SK-N-MC (cell line): ENCODE measurements at regions not wholly inside any gene's neighbourhood (a gene's known extent, or its start where the extent isn't known, plus 50 kb on each side); places are given as distances from the start of the nearest gene placed in this dataset.

Source experiments
- EZH2 ChIP-seq: fragments of 200-600 bp; sonication (generic); IDR thresholded peaks from one replicate; pipeline ENCODE4 v1.6.1; 2017; ENCODE audit warnings: antibody characterized with exemption
- POLR2AphosphoS5 ChIP-seq: IDR thresholded peaks from 2 replicates; pipeline ENCODE4 v1.6.1; 2012; ENCODE audit warnings: mild to moderate bottlenecking, low read depth, low read length, borderline replicate concordance

DNA sequence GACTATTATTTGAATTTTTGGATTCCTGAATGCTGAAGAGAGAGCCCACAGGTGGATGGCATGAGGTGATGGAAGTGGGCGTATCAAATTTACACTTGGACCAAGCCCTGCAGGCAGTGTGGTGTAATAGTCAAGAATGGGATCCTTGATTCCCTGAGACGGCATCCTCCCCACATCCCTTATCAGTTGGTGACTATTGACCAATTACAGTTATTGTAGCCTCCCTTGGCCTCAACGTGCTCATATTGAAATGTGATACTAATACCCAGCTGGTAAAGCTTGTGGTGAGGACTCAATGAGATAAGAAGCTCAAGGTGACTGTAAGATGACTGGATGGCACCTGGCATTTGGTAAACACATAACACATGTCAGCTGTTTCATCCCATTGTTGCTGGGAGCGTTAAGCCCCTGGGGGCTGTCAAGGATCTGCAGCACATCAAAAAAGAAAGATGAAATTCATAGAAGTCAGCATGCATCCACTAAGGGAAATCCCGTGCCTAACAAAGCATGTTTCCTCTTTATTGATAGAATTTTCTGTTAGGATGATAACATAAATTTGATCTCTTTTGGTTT is 65.6 kb upstream of the IRX2 start:
- TF ChIP-seq POLR2AphosphoS5, result no peak
- no peak for TF ChIP-seq EZH2
